Activated CD4-positive, alpha-beta T cell treated with anti-CD3 and anti-CD28 coated beads, Interleukin-2, amount 50 U/mL, for 16 hours (primary cell): ENCODE measurements at regions not wholly inside any gene's neighbourhood (a gene's known extent, or its start where the extent isn't known, plus 50 kb on each side); places are given as distances from the start of the nearest gene placed in this dataset.

ENCODE experiments used
- DNase-seq: peaks from one replicate; pipeline ENCODE4 v3.0.0-alpha.2; 2020

- DNase-seq, result no peak
Observed at GRCh38 chrX:69024931-69025330, 140.3 kb downstream of the PJA1 start.

- no peak for DNase-seq
Observed at GRCh38 chrX:69024161-69024736, 141.0 kb downstream of the PJA1 start.

- DNase-seq, result no peak
Observed at GRCh38 chrX:69022430-69022829, 142.8 kb downstream of the PJA1 start.

- no peak for DNase-seq
Observed at GRCh38 chrX:69021141-69021960, 143.9 kb downstream of the PJA1 start.

- DNase-seq, result no peak
Observed at GRCh38 chrX:69020316-69020715, 144.9 kb downstream of the PJA1 start.

GRCh38 chrX:69019073-69019890, 146.0 kb downstream of the PJA1 start:
- no peak for DNase-seq

GRCh38 chrX:69018416-69019072, 146.7 kb downstream of the PJA1 start:
- DNase-seq, result no peak

GRCh38 chrX:69016293-69016941, 148.8 kb downstream of the PJA1 start:
- no peak for DNase-seq

GRCh38 chrX:69015564-69016292, 149.5 kb downstream of the PJA1 start:
- DNase-seq, result no peak

GRCh38 chrX:69015156-69015555, 150.1 kb downstream of the PJA1 start:
- DNase-seq, result no peak

- no peak for DNase-seq
Observed at GRCh38 chrX:69014200-69014599, 151.1 kb downstream of the PJA1 start.

- no peak for DNase-seq
Observed at GRCh38 chrX:69010339-69010738, 154.9 kb downstream of the PJA1 start.

GRCh38 chrX:69000877-69001276, 164.4 kb downstream of the PJA1 start:
- no peak for DNase-seq

- no peak for DNase-seq
Observed at GRCh38 chrX:68999931-69000330, 165.3 kb downstream of the PJA1 start.

GRCh38 chrX:68999356-68999755, 165.9 kb downstream of the PJA1 start:
- DNase-seq, result no peak

- DNase-seq, result no peak
Observed at GRCh38 chrX:68998716-68999115, 166.5 kb downstream of the PJA1 start.

- DNase-seq, result no peak
Observed at GRCh38 chrX:68997911-68998310, 167.3 kb downstream of the PJA1 start.

GRCh38 chrX:68997511-68997910, 167.7 kb downstream of the PJA1 start:
- DNase-seq, result no peak

- no peak for DNase-seq
Observed at GRCh38 chrX:68995780-68996551, 167.1 kb downstream of the EFNB1 start.

- no peak for DNase-seq
Observed at GRCh38 chrX:68995386-68995779, 166.6 kb downstream of the EFNB1 start.

GRCh38 chrX:68994891-68995255, 166.1 kb downstream of the EFNB1 start:
- no peak for DNase-seq
